ENCODE measurements at regions not wholly inside any gene's neighbourhood (a gene's known extent, or its start where the extent isn't known, plus 50 kb on each side); places are given as distances from the start of the nearest gene placed in this dataset.

DNA sequence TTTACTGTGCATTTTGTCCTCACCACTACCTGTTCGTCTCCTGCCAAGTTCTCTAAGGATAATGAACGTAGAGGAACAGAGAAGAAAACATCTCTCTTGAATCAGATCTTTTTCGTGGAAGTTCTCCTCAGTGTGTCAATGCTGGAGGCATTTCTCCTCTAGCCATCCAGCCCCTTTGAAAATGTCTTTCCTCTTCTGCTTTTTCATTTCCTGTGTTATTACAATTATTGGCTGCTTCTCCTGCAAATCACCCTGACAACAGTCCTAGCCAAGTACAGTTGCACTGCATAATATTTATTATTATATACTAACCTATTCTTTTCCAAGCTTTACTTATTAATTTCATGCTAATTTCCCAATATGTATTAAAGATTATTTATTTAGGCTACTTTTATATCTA, 61.8 kb upstream of the TRPM3 start:
- no peak overlapping the region for H3K27ac ChIP-seq
- TF ChIP-seq EP300 (IDR thresholded peaks at IDR 0.05) (no peak), CTCF (IDR thresholded peaks at IDR 0.05) (no peak), POLR2A (IDR thresholded peaks at IDR 0.05) (no peak), POLR2AphosphoS5 (IDR thresholded peaks at IDR 0.05) (no peak)
- WGBS, 2 donors, result 53 to 83% methylated on average over 3 of the region's 3 CpGs
- DNase-seq, result no peak
- H3K27me3 ChIP-seq, result no peaks in the 10 kb centered on the region
- intact Hi-C loops (cut with DNase I), result no loop called here
- H3K4me1 ChIP-seq, result no peaks in the 10 kb centered on the region
- no peaks in the 10 kb centered on the region for H3K36me3 ChIP-seq
- H3K4me3 ChIP-seq, result no peak overlapping the region
- H3K9me3 ChIP-seq, result no peaks in the 10 kb centered on the region

DNA sequence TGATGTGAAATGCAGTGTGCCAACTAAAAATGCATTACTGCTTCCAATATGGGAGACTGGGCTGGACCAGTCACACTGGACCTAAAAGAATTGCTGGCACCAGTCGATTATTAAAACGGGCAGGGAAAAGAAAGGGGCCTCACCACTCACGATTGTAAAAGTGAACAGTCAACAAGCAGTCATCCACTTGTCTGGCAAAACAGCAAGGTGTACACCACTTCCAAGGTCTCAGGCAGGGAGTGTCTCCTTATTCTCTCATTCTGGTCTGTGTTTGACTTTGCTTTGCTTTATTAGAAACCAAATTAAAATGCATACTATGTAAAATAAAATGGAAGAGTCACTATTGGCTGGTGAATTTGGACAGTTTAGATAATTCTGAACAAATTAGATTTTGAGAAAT, 57.8 kb upstream of the TRPM3 start:
- no peaks in the 10 kb centered on the region for H3K4me1 ChIP-seq
- intact Hi-C loops (cut with DNase I), result no loop called here
- H3K27ac ChIP-seq, result no peak overlapping the region
- no peaks in the 10 kb centered on the region for H3K27me3 ChIP-seq
- TF ChIP-seq EP300 (IDR thresholded peaks at IDR 0.05) (no peak), CTCF (IDR thresholded peaks at IDR 0.05) (no peak), POLR2A (IDR thresholded peaks at IDR 0.05) (no peak)
- DNase-seq, result no peak
- no peaks in the 10 kb centered on the region for H3K36me3 ChIP-seq
- WGBS, 2 donors, result 20 to 60% methylated on average over 3 of the region's 3 CpGs
- H3K4me3 ChIP-seq, result no peak overlapping the region
- H3K9me3 ChIP-seq, result no peaks in the 10 kb centered on the region

- 9 to 45% methylated on average over 3 of the region's 3 CpGs for WGBS, 2 donors
- H3K4me1 ChIP-seq, result no peaks in the 10 kb centered on the region
- intact Hi-C loops (cut with DNase I), result no loop called here
- H3K4me3 ChIP-seq, result no peak overlapping the region
- H3K36me3 ChIP-seq, result no peaks in the 10 kb centered on the region
- H3K27ac ChIP-seq, result no peak overlapping the region
- no peaks in the 10 kb centered on the region for H3K9me3 ChIP-seq
- no peak for DNase-seq
- H3K27me3 ChIP-seq, result no peaks in the 10 kb centered on the region
- TF ChIP-seq POLR2A (IDR thresholded peaks at IDR 0.05), result no peak
Measured at GRCh38 chr9:71177901-71178300, 56.5 kb upstream of the TRPM3 start.

DNA sequence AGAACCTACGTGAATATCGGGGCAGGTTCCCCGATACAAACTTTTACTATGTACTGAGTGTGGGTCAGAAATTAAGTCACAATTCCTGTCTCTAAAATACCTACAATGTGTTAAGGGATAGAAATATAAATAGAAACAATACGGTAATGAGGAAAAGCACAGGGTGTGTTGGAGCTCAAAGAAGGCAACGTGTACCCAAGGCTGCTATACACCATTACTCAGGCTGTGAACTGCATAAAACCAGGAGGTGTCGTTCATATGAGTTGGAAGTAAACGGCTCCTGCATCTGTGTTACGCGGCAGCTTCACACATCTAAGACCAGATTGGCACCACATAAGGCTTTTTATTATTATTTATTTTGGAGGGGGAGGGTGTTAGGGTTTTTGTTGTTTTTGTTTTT, 50.1 kb upstream of the TRPM3 start:
- TF ChIP-seq CTCF (IDR thresholded peaks at IDR 0.05) (no peak), POLR2A (IDR thresholded peaks at IDR 0.05) (no peak), EP300 (IDR thresholded peaks at IDR 0.05) (no peak)
- Histone ChIP-seq H3K36me3 (no peaks in the 10 kb centered on the region), H3K9me3 (no peaks in the 10 kb centered on the region), H3K27ac (no peak overlapping the region), H3K27me3 (no peaks in the 10 kb centered on the region), H3K4me1 (no peaks in the 10 kb centered on the region), H3K4me3 (no peak overlapping the region)
- no peak for DNase-seq
- WGBS, 2 donors, result 79 to 82% methylated on average over 9 of the region's 9 CpGs
- intact Hi-C loops (cut with DNase I), result no loop called here

Measured in sigmoid colon (tissue), 6 donors.